Thoracic aorta (tissue), 2 donors: ENCODE measurements at regions not wholly inside any gene's neighbourhood (a gene's known extent, or its start where the extent isn't known, plus 50 kb on each side); places are given as distances from the start of the nearest gene placed in this dataset.

Experiments
- ATAC-seq: fragments of 150-250 bp; one replicate; pipeline ENCODE4 v1.8.0; 2017; ENCODE audit warnings: low read depth; ENCODE audit not compliant: insufficient number of reproducible peaks, low FRiP score
- DNase-seq: peaks from one replicate; pipeline ENCODE4 v3.0.0-alpha.2; 2020; ENCODE audit warnings: low spot score
- H3K27ac ChIP-seq, 2 donors: fragments of 200-600 bp; sonication (generic); 1 replicate in 1 of 2; 2 replicates in 1 of 2; pipeline ENCODE4 v1.5.1; 2016; ENCODE audit warnings: mild to moderate bottlenecking in 2 of 2, moderate library complexity in 2 of 2
- H3K27me3 ChIP-seq: fragments of 200-600 bp; sonication (generic); replicated peaks from 2 replicates; pipeline ENCODE4 v1.6.0; 2016; ENCODE audit warnings: mild to moderate bottlenecking; ENCODE audit not compliant: insufficient read depth
- H3K36me3 ChIP-seq: fragments of 200-600 bp; sonication (generic); one replicate; pipeline ENCODE4 v1.5.1; 2016
- H3K4me1 ChIP-seq, 2 donors: fragments of 200-600 bp; sonication (generic); 1 replicate in 1 of 2; 2 replicates in 1 of 2; pipeline versions ENCODE4 v1.5.1 to v1.6.0; 2016; ENCODE audit warnings: low read depth in 2 of 2, mild to moderate bottlenecking in 1 of 2; ENCODE audit not compliant: control insufficient read depth in 1 of 2
- H3K4me3 ChIP-seq: fragments of 200-600 bp; sonication (generic); 2 replicates; pipeline ENCODE4 v1.5.1; 2016; ENCODE audit warnings: mild to moderate bottlenecking
- H3K9me3 ChIP-seq: fragments of 200-600 bp; sonication (generic); 2 replicates; pipeline ENCODE4 v1.5.1; 2016
- CTCF ChIP-seq: fragments of 200-600 bp; sonication (generic); IDR thresholded peaks from one replicate; pipeline ENCODE4 v1.5.1; 2019; ENCODE audit warnings: antibody characterized with exemption

DNA sequence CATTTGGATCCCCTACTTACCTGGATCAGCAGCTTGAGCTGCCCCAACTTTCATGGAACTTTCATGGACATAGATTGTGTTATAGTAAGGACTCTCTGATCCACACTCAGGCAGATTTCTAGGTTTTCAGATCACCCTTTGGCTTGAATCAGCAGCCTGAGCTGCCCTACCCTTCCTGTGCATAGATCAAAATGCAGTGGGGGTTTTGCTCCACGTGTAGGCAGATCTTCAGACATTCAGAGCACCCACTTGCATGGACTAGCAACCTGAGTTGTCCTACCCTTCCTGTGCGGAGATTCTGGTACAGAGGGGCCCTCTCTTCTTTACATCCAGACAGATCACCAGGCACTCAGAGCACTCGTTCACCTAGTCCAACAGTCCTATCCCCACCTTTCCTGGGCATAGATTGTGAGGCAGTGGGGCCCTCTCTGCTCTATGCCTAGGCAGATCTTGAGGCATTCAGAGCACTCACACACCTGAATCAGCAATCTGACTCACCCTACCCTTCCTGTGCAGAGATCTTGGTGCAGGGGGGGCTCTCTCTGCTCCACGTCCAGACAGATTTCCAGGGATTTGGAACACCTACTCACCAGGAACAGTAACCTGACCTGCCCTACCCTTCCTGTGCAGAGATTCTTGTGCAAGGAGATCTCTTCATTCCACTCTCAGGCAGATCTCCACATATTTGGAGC, 705.2 kb upstream of the NRSN1 start:
- Histone ChIP-seq H3K4me1 (no peaks in the 10 kb centered on the region), H3K9me3 (no peaks in the 10 kb centered on the region), H3K36me3 (no peaks in the 10 kb centered on the region), H3K27me3 (no peaks in the 10 kb centered on the region), H3K4me3 (no peak overlapping the region), H3K27ac (no peak overlapping the region)
- no peak for ATAC-seq
- no peak for DNase-seq
- TF ChIP-seq CTCF = no peak

- no peaks in the 10 kb centered on the region for H3K9me3 ChIP-seq
- H3K4me3 ChIP-seq = no peak overlapping the region
- ATAC-seq (no peak), DNase-seq (no peak)
- H3K27ac ChIP-seq = no peak overlapping the region
- no peaks in the 10 kb centered on the region for H3K36me3 ChIP-seq
- H3K4me1 ChIP-seq = no peaks in the 10 kb centered on the region
- TF ChIP-seq CTCF = no peak
- H3K27me3 ChIP-seq = no peaks in the 10 kb centered on the region
Observed at GRCh38 chr6:23424584-23424983, 701.4 kb upstream of the NRSN1 start.

DNA sequence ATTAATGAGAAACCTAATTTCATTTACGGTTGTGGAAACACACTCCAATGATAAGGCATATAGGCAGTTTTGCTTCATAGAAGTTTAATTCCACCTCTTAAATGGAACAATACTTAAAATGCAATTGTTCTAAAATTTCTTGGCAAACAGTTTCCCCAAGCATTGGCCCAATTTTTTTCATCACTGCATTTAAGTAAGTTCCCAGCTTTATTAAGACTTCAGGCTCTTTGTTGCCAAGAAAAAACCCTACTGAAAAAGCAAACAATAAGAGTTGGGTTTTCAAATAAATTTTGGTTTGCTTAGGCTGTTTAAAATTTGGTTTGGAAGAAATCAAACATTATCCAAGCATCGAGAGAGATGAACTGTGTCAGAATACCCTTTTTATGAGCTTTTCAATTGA, 690.9 kb upstream of the NRSN1 start:
- ATAC-seq (no peak), DNase-seq (no peak)
- Histone ChIP-seq H3K9me3 (no peaks in the 10 kb centered on the region), H3K4me1 (peaks cover 0 to 9% of the 10 kb centered on the region in 2 donors), H3K27ac (no peak overlapping the region), H3K27me3 (no peaks in the 10 kb centered on the region), H3K36me3 (no peaks in the 10 kb centered on the region), H3K4me3 (no peak overlapping the region)
- TF ChIP-seq CTCF = no peak

GRCh38 chr6:23435798-23436197, 690.2 kb upstream of the NRSN1 start:
- DNase-seq (no peak), ATAC-seq (no peak)
- H3K9me3 ChIP-seq = no peaks in the 10 kb centered on the region
- H3K27ac ChIP-seq = no peak overlapping the region
- no peaks in the 10 kb centered on the region for H3K36me3 ChIP-seq
- no peak for TF ChIP-seq CTCF
- peaks cover 0 to 9% of the 10 kb centered on the region in 2 donors for H3K4me1 ChIP-seq
- no peaks in the 10 kb centered on the region for H3K27me3 ChIP-seq
- no peak overlapping the region for H3K4me3 ChIP-seq

DNA sequence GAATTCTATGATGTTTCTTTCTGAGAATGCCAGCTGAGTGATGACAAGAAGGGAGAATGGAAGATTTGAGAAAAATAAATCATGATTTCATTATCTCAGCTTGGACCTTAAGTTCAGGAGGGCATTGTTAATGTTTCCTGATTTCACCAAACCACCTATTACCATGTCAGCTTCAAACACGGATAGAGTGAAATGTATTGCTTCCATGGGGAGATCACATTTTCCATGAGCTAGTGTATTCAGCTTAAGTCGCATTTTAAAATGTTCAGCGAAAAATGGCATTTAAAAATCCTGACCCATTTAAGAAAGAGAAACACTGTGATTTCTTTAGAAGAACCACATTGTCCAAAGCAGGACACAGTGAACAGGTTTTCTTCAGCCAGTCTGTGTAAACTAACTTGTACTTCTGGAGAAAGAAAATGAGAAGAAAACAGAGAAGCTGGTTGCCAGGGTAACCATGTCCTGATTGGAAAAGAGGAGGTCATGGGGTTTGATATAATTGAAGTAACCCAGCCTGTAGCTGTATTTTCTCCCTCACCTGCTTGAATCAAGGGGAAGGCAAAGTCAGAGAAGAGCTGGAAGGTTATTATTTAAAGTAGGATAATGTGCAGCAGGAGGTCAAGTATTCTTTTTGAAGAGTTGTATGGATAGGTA, 684.1 kb upstream of the NRSN1 start:
- Histone ChIP-seq H3K27ac (no peak overlapping the region), H3K4me3 (no peak overlapping the region), H3K4me1 (peaks cover 0 to 11% of the 10 kb centered on the region in 2 donors), H3K36me3 (no peaks in the 10 kb centered on the region), H3K27me3 (no peaks in the 10 kb centered on the region), H3K9me3 (no peaks in the 10 kb centered on the region)
- ATAC-seq (no peak), DNase-seq (no peak)
- no peak for TF ChIP-seq CTCF
